OCI-LY7 (cell line): ENCODE measurements at regions not wholly inside any gene's neighbourhood (a gene's known extent, or its start where the extent isn't known, plus 50 kb on each side); places are given as distances from the start of the nearest gene placed in this dataset. TPM values are rescaled to one million over a fixed set of nuclear protein-coding genes. Genes with fewer than 3 reads are reported as not detected.

Experiments
- BruUV-seq: library from RNA; stranded (reverse); fragments of 400-500 nt; replicated peaks from 2 replicates; lab custom pipeline; 2021; lab: Mats Ljungman, UMichigan
- CTCF ChIA-PET: fragments of 300-600 bp; sonication (Branson Sonifier 250); formaldehyde crosslinking; loops from one replicate; lab custom pipeline; 2022; ENCODE audit warnings: antibody characterized with exemption; ENCODE audit not compliant: unreplicated experiment; lab: Charles Lee
- POLR2A ChIA-PET: fragments of 300-600 bp; sonication (Branson Sonifier 250); formaldehyde crosslinking; loops from one replicate; lab custom pipeline; 2022; ENCODE audit warnings: antibody characterized with exemption; lab: Charles Lee
- DNase-seq: peaks from one replicate; pipeline ENCODE4 v3.0.0-alpha.2; 2015; ENCODE audit warnings: low spot score
- H2AFZ ChIP-seq: fragments of 200-600 bp; sonication (generic), shearing (Covaris generic); 2 replicates; pipeline ENCODE4 v1.6.1; 2014; ENCODE audit warnings: mild to moderate bottlenecking, antibody characterized with exemption, low read length, moderate library complexity
- H3K27ac ChIP-seq: fragments of 200-600 bp; sonication (generic); 2 replicates; pipeline ENCODE4 v1.5.1; 2014; ENCODE audit warnings: mixed run types, low read depth, mild to moderate bottlenecking, moderate library complexity, low read length, inconsistent platforms; ENCODE audit not compliant: poor library complexity, severe bottlenecking
- H3K36me3 ChIP-seq: fragments of 200-600 bp; sonication (generic); 2 replicates; pipeline ENCODE4 v1.6.1; 2014; ENCODE audit warnings: mild to moderate bottlenecking, antibody characterized with exemption, low read length, moderate library complexity, mixed read lengths; ENCODE audit not compliant: insufficient read depth
- H3K4me1 ChIP-seq: fragments of 200-600 bp; sonication (generic); 2 replicates; pipeline ENCODE4 v1.5.1; 2014; ENCODE audit warnings: mild to moderate bottlenecking, low read length; ENCODE audit not compliant: insufficient read depth, poor library complexity, severe bottlenecking
- H3K4me2 ChIP-seq: fragments of 200-600 bp; sonication (generic); 2 replicates; pipeline ENCODE4 v1.6.1; 2014; ENCODE audit warnings: mild to moderate bottlenecking, low read length
- H3K4me3 ChIP-seq: fragments of 200-600 bp; sonication (generic); 2 replicates; pipeline ENCODE4 v1.5.1; 2014; ENCODE audit warnings: mild to moderate bottlenecking, low read depth, low read length; ENCODE audit not compliant: poor library complexity, severe bottlenecking
- H3K79me2 ChIP-seq: fragments of 200-600 bp; sonication (generic); 2 replicates; pipeline ENCODE4 v1.6.1; 2016; ENCODE audit warnings: low read depth, mild to moderate bottlenecking, low read length, moderate library complexity, mixed read lengths; ENCODE audit not compliant: insufficient read depth
- H3K9me2 ChIP-seq: fragments of 200-600 bp; sonication (generic); 2 replicates; pipeline ENCODE4 v1.6.1; 2016; ENCODE audit warnings: mild to moderate bottlenecking, low read length, mixed read lengths; ENCODE audit not compliant: insufficient read depth
- H3K9me3 ChIP-seq: fragments of 200-600 bp; sonication (generic); 2 replicates; pipeline ENCODE4 v1.6.1; 2014; ENCODE audit warnings: mild to moderate bottlenecking, mixed run types, low read length, mixed read lengths
- H4K20me1 ChIP-seq: fragments of 200-600 bp; sonication (generic); 2 replicates; pipeline ENCODE4 v1.6.1; 2014; ENCODE audit warnings: mild to moderate bottlenecking, antibody characterized with exemption, low read length, moderate library complexity, mixed read lengths; ENCODE audit not compliant: insufficient read depth
- EZH2phosphoT487 ChIP-seq: fragments of 200-600 bp; sonication (generic); IDR thresholded peaks from 2 replicates; pipeline ENCODE4 v1.6.1; 2018; ENCODE audit warnings: low read depth, borderline replicate concordance, mild to moderate bottlenecking, mixed run types, antibody characterized with exemption, low read length, moderate library complexity, mixed read lengths
- intact Hi-C: fragments of 100-400 bp; cut with micrococcal nuclease; formaldehyde crosslinking; loops from one replicate; pipeline ENCODE4 v1.10.0; 2022; ENCODE audit not compliant: unreplicated experiment
- small RNA-seq: library from RNA; depleted of rRNA; stranded (forward); fragments of <200 nt; gene quantifications from one replicate; pipeline ENCODE3, GENCODE V24; 2014
- TF ChIP-seq, protein P1 (sequence below): fragments of 200-600 bp; sonication (generic); conservative IDR thresholded peaks from 2 replicates; pipeline ENCODE4 v1.5.1; 2014; ENCODE audit warnings: mild to moderate bottlenecking, antibody characterized with exemption, low read length, moderate library complexity, mixed read lengths

DNA sequence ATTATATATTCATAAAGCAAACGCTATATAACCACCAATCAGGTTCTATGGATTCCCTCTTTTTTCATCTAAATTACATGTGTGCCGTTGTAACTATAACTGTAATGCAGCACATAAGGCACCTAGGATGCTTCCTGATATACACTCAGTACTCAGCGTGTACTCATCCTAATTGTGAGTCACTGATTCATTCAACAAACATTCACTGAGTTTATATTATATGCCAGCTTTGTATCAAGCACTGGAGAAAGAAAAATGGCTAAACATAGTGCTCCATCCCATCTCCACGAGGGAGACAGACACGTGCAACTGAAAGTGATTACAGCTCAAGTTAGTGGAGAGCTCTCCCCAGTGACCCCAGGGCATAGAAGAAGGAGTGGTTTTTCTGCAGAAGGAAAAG, 49.9 kb upstream of the SYN3 start:
- no peak overlapping the region for H3K27ac ChIP-seq
- H3K9me3 ChIP-seq = peaks cover 10% of the 10 kb centered on the region; the same call in 1 of the 2 replicates
- BruUV-seq = no TSS peak
- peaks cover 39% of the 10 kb centered on the region for H3K4me1 ChIP-seq
- H4K20me1 ChIP-seq = no peaks in the 10 kb centered on the region
- no peaks in the 10 kb centered on the region for H3K9me2 ChIP-seq
- DNase-seq = no peak
- no peak overlapping the region for H3K4me3 ChIP-seq
- no peak overlapping the region for H3K4me2 ChIP-seq
- intact Hi-C loops = no loop called here
- no peak overlapping the region for H2AFZ ChIP-seq
- TF ChIP-seq, protein P1, sequence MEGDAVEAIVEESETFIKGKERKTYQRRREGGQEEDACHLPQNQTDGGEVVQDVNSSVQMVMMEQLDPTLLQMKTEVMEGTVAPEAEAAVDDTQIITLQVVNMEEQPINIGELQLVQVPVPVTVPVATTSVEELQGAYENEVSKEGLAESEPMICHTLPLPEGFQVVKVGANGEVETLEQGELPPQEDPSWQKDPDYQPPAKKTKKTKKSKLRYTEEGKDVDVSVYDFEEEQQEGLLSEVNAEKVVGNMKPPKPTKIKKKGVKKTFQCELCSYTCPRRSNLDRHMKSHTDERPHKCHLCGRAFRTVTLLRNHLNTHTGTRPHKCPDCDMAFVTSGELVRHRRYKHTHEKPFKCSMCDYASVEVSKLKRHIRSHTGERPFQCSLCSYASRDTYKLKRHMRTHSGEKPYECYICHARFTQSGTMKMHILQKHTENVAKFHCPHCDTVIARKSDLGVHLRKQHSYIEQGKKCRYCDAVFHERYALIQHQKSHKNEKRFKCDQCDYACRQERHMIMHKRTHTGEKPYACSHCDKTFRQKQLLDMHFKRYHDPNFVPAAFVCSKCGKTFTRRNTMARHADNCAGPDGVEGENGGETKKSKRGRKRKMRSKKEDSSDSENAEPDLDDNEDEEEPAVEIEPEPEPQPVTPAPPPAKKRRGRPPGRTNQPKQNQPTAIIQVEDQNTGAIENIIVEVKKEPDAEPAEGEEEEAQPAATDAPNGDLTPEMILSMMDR = no peak
- no peak for TF ChIP-seq EZH2phosphoT487
- ChIA-PET CTCF (no interaction called here), POLR2A (interaction anchor here (0.6 to 1.9 kb wide), 5 partner anchors 9 to 33 kb away, joined by 3 to 8 read pairs (median 5); no protein-coding TSS in a partner anchor)
- H3K79me2 ChIP-seq = no peaks in the 10 kb centered on the region
- H3K36me3 ChIP-seq = no peaks in the 10 kb centered on the region

Small RNA genes lying in the stretch of these regions (small RNA-seq; reads per million reads assigned to genes)
- not detected for gene Z82198.3
